ENCODE measurements at regions not wholly inside any gene's neighbourhood (a gene's known extent, or its start where the extent isn't known, plus 50 kb on each side); places are given as distances from the start of the nearest gene placed in this dataset.

- DNase-seq (ENCODE audit: extremely low spot score), result no peak
- ChIA-PET CTCF (no interaction called here), POLR2A (no interaction called here)
These were observed 151.6 kb upstream of the ARID2 start for GRCh38 chr12:45577844-45578399.

GRCh38 chr12:45580356-45580969 lies 149.0 kb upstream of the ARID2 start:
- POLR2A ChIA-PET, result no interaction called here

More at GRCh38 chr12:45577844-45578399, 151.6 kb upstream of the ARID2 start:
- TF ChIP-seq BHLHE40 (IDR thresholded peaks at IDR 0.05; ENCODE audit: borderline replicate concordance) (no peak), ELF4 (IDR thresholded peaks at IDR 0.05) (no peak), TARDBP (IDR thresholded peaks at IDR 0.05) (no peak), FOXK2 (IDR thresholded peaks at IDR 0.05) (no peak), ARNT (IDR thresholded peaks at IDR 0.05) (no peak), NFRKB (IDR thresholded peaks at IDR 0.05) (no peak), LEF1 (IDR thresholded peaks at IDR 0.05; ENCODE audit: borderline replicate concordance) (no peak), FOXM1 (IDR thresholded peaks at IDR 0.05; ENCODE audit: borderline replicate concordance) (no peak), FOXA1 (IDR thresholded peaks at IDR 0.05) (no peak), HDGF (IDR thresholded peaks at IDR 0.05; ENCODE audit: borderline replicate concordance) (no peak), L3MBTL2 (conservative IDR thresholded peaks at IDR 0.05) (no peak), SP1 (IDR thresholded peaks at IDR 0.05) (no peak), CTBP1 (IDR thresholded peaks at IDR 0.05; ENCODE audit: borderline replicate concordance) (no peak), ZNF384 (IDR thresholded peaks at IDR 0.05) (no peak), SUZ12 (IDR thresholded peaks at IDR 0.05) (no peak)
- TF ChIP-seq, protein P1, sequence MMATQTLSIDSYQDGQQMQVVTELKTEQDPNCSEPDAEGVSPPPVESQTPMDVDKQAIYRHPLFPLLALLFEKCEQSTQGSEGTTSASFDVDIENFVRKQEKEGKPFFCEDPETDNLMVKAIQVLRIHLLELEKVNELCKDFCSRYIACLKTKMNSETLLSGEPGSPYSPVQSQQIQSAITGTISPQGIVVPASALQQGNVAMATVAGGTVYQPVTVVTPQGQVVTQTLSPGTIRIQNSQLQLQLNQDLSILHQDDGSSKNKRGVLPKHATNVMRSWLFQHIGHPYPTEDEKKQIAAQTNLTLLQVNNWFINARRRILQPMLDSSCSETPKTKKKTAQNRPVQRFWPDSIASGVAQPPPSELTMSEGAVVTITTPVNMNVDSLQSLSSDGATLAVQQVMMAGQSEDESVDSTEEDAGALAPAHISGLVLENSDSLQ (IDR thresholded peaks at IDR 0.05), result no peak

GRCh38 chr12:45581112-45581511 lies 148.4 kb upstream of the ARID2 start:
- DNase-seq (ENCODE audit: extremely low spot score), result no peak
- ChIA-PET POLR2A (no interaction called here), CTCF (no interaction called here)
- TF ChIP-seq FOXA1 (IDR thresholded peaks at IDR 0.05), result no peak
- no peak for TF ChIP-seq HDGF (IDR thresholded peaks at IDR 0.05; ENCODE audit: borderline replicate concordance)
- TF ChIP-seq ELF4 (IDR thresholded peaks at IDR 0.05), result no peak
- TF ChIP-seq FOXK2 (IDR thresholded peaks at IDR 0.05), result no peak
- TF ChIP-seq ARNT (IDR thresholded peaks at IDR 0.05), result no peak
- no peak for TF ChIP-seq FOXM1 (IDR thresholded peaks at IDR 0.05; ENCODE audit: borderline replicate concordance)
- TF ChIP-seq LEF1 (IDR thresholded peaks at IDR 0.05; ENCODE audit: borderline replicate concordance), result no peak
- TF ChIP-seq BHLHE40 (IDR thresholded peaks at IDR 0.05; ENCODE audit: borderline replicate concordance), result no peak
- TF ChIP-seq, protein P1 (IDR thresholded peaks at IDR 0.05), result no peak
- no peak for TF ChIP-seq TARDBP (IDR thresholded peaks at IDR 0.05)
- TF ChIP-seq CTBP1 (IDR thresholded peaks at IDR 0.05; ENCODE audit: borderline replicate concordance), result no peak
- no peak for TF ChIP-seq SUZ12 (IDR thresholded peaks at IDR 0.05)

More at GRCh38 chr12:45580356-45580969, 149.0 kb upstream of the ARID2 start:
- no peak for DNase-seq (ENCODE audit: extremely low spot score)
- TF ChIP-seq LEF1 (IDR thresholded peaks at IDR 0.05; ENCODE audit: borderline replicate concordance) (no peak), ZNF384 (IDR thresholded peaks at IDR 0.05) (no peak), FOXA1 (IDR thresholded peaks at IDR 0.05) (no peak)
- CTCF ChIA-PET, result interaction anchor here (0.5 kb wide), 1 partner anchor 1695 kb away, joined by 3 read pairs; no protein-coding TSS in a partner anchor

GRCh38 chr12:45582536-45582935 lies 147.0 kb upstream of the ARID2 start:
- ChIA-PET CTCF (no interaction called here), POLR2A (no interaction called here)
- DNase-seq (ENCODE audit: extremely low spot score), result no peak
- TF ChIP-seq L3MBTL2 (conservative IDR thresholded peaks at IDR 0.05) (no peak), ZNF384 (IDR thresholded peaks at IDR 0.05) (no peak), SP1 (IDR thresholded peaks at IDR 0.05) (no peak), FOXM1 (IDR thresholded peaks at IDR 0.05; ENCODE audit: borderline replicate concordance) (no peak)

GRCh38 chr12:45582986-45583659 lies 146.4 kb upstream of the ARID2 start:
- no peak for TF ChIP-seq ARNT (IDR thresholded peaks at IDR 0.05)
- no peak for TF ChIP-seq NFRKB (IDR thresholded peaks at IDR 0.05)
- no peak for TF ChIP-seq LEF1 (IDR thresholded peaks at IDR 0.05; ENCODE audit: borderline replicate concordance)
- TF ChIP-seq TARDBP (IDR thresholded peaks at IDR 0.05), result no peak
- TF ChIP-seq, protein P1 (IDR thresholded peaks at IDR 0.05), result no peak
- TF ChIP-seq CTBP1 (IDR thresholded peaks at IDR 0.05; ENCODE audit: borderline replicate concordance), result no peak
- no peak for TF ChIP-seq ELF4 (IDR thresholded peaks at IDR 0.05)
- no peak for TF ChIP-seq L3MBTL2 (conservative IDR thresholded peaks at IDR 0.05)
- no peak for TF ChIP-seq BHLHE40 (IDR thresholded peaks at IDR 0.05; ENCODE audit: borderline replicate concordance)
- no peak for TF ChIP-seq SUZ12 (IDR thresholded peaks at IDR 0.05)
- no peak for TF ChIP-seq FOXM1 (IDR thresholded peaks at IDR 0.05; ENCODE audit: borderline replicate concordance)
- no peak for TF ChIP-seq FOXK2 (IDR thresholded peaks at IDR 0.05)
- no peak for TF ChIP-seq ZNF384 (IDR thresholded peaks at IDR 0.05)
- TF ChIP-seq FOXA1 (IDR thresholded peaks at IDR 0.05), result no peak
- TF ChIP-seq SP1 (IDR thresholded peaks at IDR 0.05), result no peak
- TF ChIP-seq HDGF (IDR thresholded peaks at IDR 0.05; ENCODE audit: borderline replicate concordance), result no peak
- DNase-seq (ENCODE audit: extremely low spot score), result no peak
- CTCF ChIA-PET, result no interaction called here
- POLR2A ChIA-PET, result interaction anchor here (1.4 kb wide), 1 partner anchor 17 kb away, joined by 3 read pairs; no protein-coding TSS in a partner anchor

GRCh38 chr12:45584336-45584735 lies 145.2 kb upstream of the ARID2 start:
- ChIA-PET POLR2A (interaction anchor here (1.4 kb wide), 1 partner anchor 18 kb away, joined by 3 read pairs; no protein-coding TSS in a partner anchor), CTCF (no interaction called here)
- no peak for DNase-seq (ENCODE audit: extremely low spot score)
- TF ChIP-seq, protein P1 (IDR thresholded peaks at IDR 0.05), result no peak
- TF ChIP-seq L3MBTL2 (conservative IDR thresholded peaks at IDR 0.05) (no peak), ARNT (IDR thresholded peaks at IDR 0.05) (no peak), FOXK2 (IDR thresholded peaks at IDR 0.05) (no peak), ELF4 (IDR thresholded peaks at IDR 0.05) (no peak), SP1 (IDR thresholded peaks at IDR 0.05) (no peak)
